GM18507 (cell line): ENCODE measurements at regions not wholly inside any gene's neighbourhood (a gene's known extent, or its start where the extent isn't known, plus 50 kb on each side); places are given as distances from the start of the nearest gene placed in this dataset.
"Not testable (repeated sequence)": the region's sequence is repeated elsewhere in the genome, so short reads cannot be mapped to it uniquely, and the experiment has no call there.

Experiments used
- DNase-seq: peaks from one replicate; pipeline ENCODE4 v3.0.0; 2011; ENCODE audit warnings: low read depth; ENCODE audit not compliant: insufficient read length; ENCODE audit errors: extremely low spot score
- FAIRE-seq: peaks from 2 replicates; lab custom pipeline; 2011; peaks lifted over from hg19 to GRCh38; lab: Jason Lieb, UNC

GRCh38 chr4:59393780-59394179 lies 1806.3 kb upstream of the ADGRL3 start:
- DNase-seq: no peak
- no peak for FAIRE-seq

- FAIRE-seq (no peak), DNase-seq (no peak)
These were observed 1799.8 kb upstream of the ADGRL3 start for GRCh38 chr4:59400334-59400733.

GRCh38 chr4:59409647-59410046 lies 1790.5 kb upstream of the ADGRL3 start:
- DNase-seq (no peak), FAIRE-seq (no peak)

- DNase-seq (no peak), FAIRE-seq (no peak)
These were observed 1787.4 kb upstream of the ADGRL3 start for GRCh38 chr4:59412739-59413138.

GRCh38 chr4:59455751-59456150 lies 1744.4 kb upstream of the ADGRL3 start:
- FAIRE-seq (no peak), DNase-seq (no peak)

GRCh38 chr4:59457576-59457975 lies 1742.5 kb upstream of the ADGRL3 start:
- DNase-seq (no peak), FAIRE-seq (no peak)

- FAIRE-seq: no peak
- no peak for DNase-seq
These were observed 1715.2 kb upstream of the ADGRL3 start for GRCh38 chr4:59484944-59485343.

GRCh38 chr4:59500103-59500502 lies 1700.0 kb upstream of the ADGRL3 start:
- no peak for FAIRE-seq
- DNase-seq: no peak

GRCh38 chr4:59503731-59504130 lies 1696.4 kb upstream of the ADGRL3 start:
- DNase-seq: no peak
- FAIRE-seq: no peak

- not testable (repeated sequence) for FAIRE-seq, DNase-seq
These were observed 1688.3 kb upstream of the ADGRL3 start for GRCh38 chr4:59511809-59512208.

GRCh38 chr4:59517007-59517406 lies 1683.1 kb upstream of the ADGRL3 start:
- DNase-seq (no peak), FAIRE-seq (no peak)

GRCh38 chr4:59518005-59518823 lies 1681.9 kb upstream of the ADGRL3 start:
- no peak for DNase-seq
- no peak for FAIRE-seq

- FAIRE-seq: no peak
These were observed 1674.2 kb upstream of the ADGRL3 start for GRCh38 chr4:59525885-59526284.

GRCh38 chr4:59535541-59535940 lies 1664.6 kb upstream of the ADGRL3 start:
- no peak for FAIRE-seq

More at GRCh38 chr4:59525885-59526284, 1674.2 kb upstream of the ADGRL3 start:
- no peak for DNase-seq

GRCh38 chr4:59536428-59536827 lies 1663.7 kb upstream of the ADGRL3 start:
- FAIRE-seq (no peak), DNase-seq (no peak)

More at GRCh38 chr4:59535541-59535940, 1664.6 kb upstream of the ADGRL3 start:
- DNase-seq: no peak

GRCh38 chr4:59537246-59537886 lies 1662.8 kb upstream of the ADGRL3 start:
- no peak for FAIRE-seq
- DNase-seq: no peak

GRCh38 chr4:59539401-59539800 lies 1660.7 kb upstream of the ADGRL3 start:
- DNase-seq: no peak
- no peak for FAIRE-seq

- FAIRE-seq (no peak), DNase-seq (no peak)
These were observed 1659.8 kb upstream of the ADGRL3 start for GRCh38 chr4:59540311-59540710.

GRCh38 chr4:59553063-59553720 lies 1646.9 kb upstream of the ADGRL3 start:
- FAIRE-seq (no peak), DNase-seq (no peak)

GRCh38 chr4:59553721-59554091 lies 1646.4 kb upstream of the ADGRL3 start:
- FAIRE-seq: no peak
- DNase-seq: no peak
